Cardiac fibroblast (primary cell): ENCODE measurements at regions not wholly inside any gene's neighbourhood (a gene's known extent, or its start where the extent isn't known, plus 50 kb on each side); places are given as distances from the start of the nearest gene placed in this dataset.

Source experiments
- DNase-seq, 2 donors: peaks; one replicate each; pipeline versions ENCODE4 v3.0.0 to v3.0.0-alpha.2; 2010; ENCODE audit warnings: low read depth in 2 of 2
- H3K4me3 ChIP-seq, 2 donors: replicated peaks in 1 of 2; 1 replicate in 1 of 2; 2 replicates in 1 of 2; pipeline ENCODE4 v1.5.1; 2011; ENCODE audit warnings: low read depth in 2 of 2, low read length in 2 of 2, mild to moderate bottlenecking in 2 of 2, moderate library complexity in 1 of 2
- CTCF ChIP-seq: IDR thresholded peaks from one replicate; pipeline ENCODE4 v1.5.1; 2011; ENCODE audit warnings: low read depth, mild to moderate bottlenecking, low read length, inconsistent platforms

- TF ChIP-seq CTCF, result peak; percentile 30
- peak; percentile 61 to 71 for DNase-seq
These were observed 1425.1 kb upstream of the CDH8 start for GRCh38 chr16:63461248-63461841.

GRCh38 chr16:63458846-63459245, 1422.6 kb upstream of the CDH8 start:
- TF ChIP-seq CTCF, result no peak
- H3K4me3 ChIP-seq, result no peak overlapping the region
- no peak for DNase-seq

More at GRCh38 chr16:63461248-63461841, 1425.1 kb upstream of the CDH8 start:
- H3K4me3 ChIP-seq, result no peak overlapping the region

GRCh38 chr16:63457869-63458268, 1421.6 kb upstream of the CDH8 start:
- DNase-seq, result no peak
- TF ChIP-seq CTCF, result no peak
- H3K4me3 ChIP-seq, result no peak overlapping the region

GRCh38 chr16:63453261-63453660, 1417.0 kb upstream of the CDH8 start:
- DNase-seq, result no peak
- TF ChIP-seq CTCF, result no peak

GRCh38 chr16:63447121-63447520, 1410.9 kb upstream of the CDH8 start:
- no peak overlapping the region for H3K4me3 ChIP-seq
- DNase-seq, result no peak
- no peak for TF ChIP-seq CTCF

More at GRCh38 chr16:63453261-63453660, 1417.0 kb upstream of the CDH8 start:
- H3K4me3 ChIP-seq, result no peak overlapping the region

- H3K4me3 ChIP-seq, result no peak overlapping the region
- no peak for DNase-seq
- no peak for TF ChIP-seq CTCF
These were observed 1406.0 kb upstream of the CDH8 start for GRCh38 chr16:63442246-63442645.
